HCT116 (cell line): ENCODE measurements at regions not wholly inside any gene's neighbourhood (a gene's known extent, or its start where the extent isn't known, plus 50 kb on each side); places are given as distances from the start of the nearest gene placed in this dataset.

ENCODE experiments used
- ATAC-seq: fragments of 200-7000 bp; cut with Tn5 transposase; 2 replicates; pipeline ENCODE4 v1.9.1; 2020; ENCODE audit warnings: mild to moderate bottlenecking, moderate library complexity
- BruUV-seq: library from RNA; stranded (reverse); fragments of 400-500 nt; replicated peaks from 2 replicates; lab custom pipeline; 2021; lab: Mats Ljungman, UMichigan
- CTCF ChIA-PET: fragments of 300-600 bp; sonication (Branson Sonifier 250); formaldehyde crosslinking; loops from one replicate; lab custom pipeline; 2021; ENCODE audit warnings: antibody characterized with exemption; lab: Charles Lee
- POLR2A ChIA-PET: fragments of 300-600, 350-600 bp; sonication (Branson Sonifier 250); formaldehyde crosslinking; loops from one replicate; lab custom pipeline; 2021; ENCODE audit warnings: antibody characterized with exemption; lab: Charles Lee
- RAD21 ChIA-PET, 2 experiments: fragments of 300-600 bp; sonication (Branson Sonifier 250); formaldehyde crosslinking; loops; one replicate each; lab custom pipeline; 2023; ENCODE audit warnings: low total read pairs in 2 of 2; ENCODE audit not compliant: uncharacterized antibody in 2 of 2, unreplicated experiment in 2 of 2, low non-redundant PET in 1 of 2; lab: Charles Lee
- DNase-seq: peaks from one replicate; pipeline ENCODE4 v3.0.0-alpha.2; 2010; ENCODE audit warnings: low read depth, low spot score
- H2AFZ ChIP-seq: fragments of 200-600 bp; shearing (Covaris generic), sonication (generic); 2 replicates; pipeline ENCODE4 v1.6.1; 2017; ENCODE audit warnings: low read depth, mixed run types, mixed read lengths, antibody characterized with exemption, low read length; ENCODE audit not compliant: poor library complexity, severe bottlenecking
- H3K27ac ChIP-seq: 2 replicates; pipeline ENCODE4 v1.5.1; 2012; ENCODE audit warnings: low read depth, low read length
- H3K27me3 ChIP-seq: fragments of 200-600 bp; sonication (generic); 2 replicates; pipeline ENCODE4 v1.6.1; 2016; ENCODE audit warnings: mixed run types, low read length, mixed read lengths; ENCODE audit not compliant: insufficient read depth
- H3K36me3 ChIP-seq, 2 experiments: fragments of 200-500 bp in 1 of 2; fragments of 200-600 bp in 1 of 2; sonication (Bioruptor generic) in 1 of 2; sonication (generic) in 1 of 2; 2 replicates each; pipeline versions ENCODE4 v1.5.1 to v1.6.1; 2014 to 2016; ENCODE audit warnings: low read length in 2 of 2, inconsistent platforms in 1 of 2, mixed read lengths in 1 of 2, mixed run types in 1 of 2; ENCODE audit not compliant: insufficient read depth in 2 of 2, control insufficient read depth in 1 of 2
- H3K4me1 ChIP-seq, 2 experiments: fragments of 200-600 bp in 1 of 2; sonication (generic) in 1 of 2; 2 replicates each; pipeline versions ENCODE4 v1.5.1 to v1.6.1; 2012 to 2017; ENCODE audit warnings: low read length in 2 of 2, inconsistent platforms in 1 of 2, mild to moderate bottlenecking in 1 of 2, mixed read lengths in 1 of 2, mixed run types in 1 of 2, moderate library complexity in 1 of 2; ENCODE audit not compliant: insufficient read depth in 2 of 2, control insufficient read depth in 1 of 2
- H3K4me2 ChIP-seq: fragments of 200-600 bp; sonication (generic); 2 replicates; pipeline ENCODE4 v1.6.1; 2017; ENCODE audit warnings: mixed run types, low read length, mixed read lengths
- H3K4me3 ChIP-seq, 2 experiments: fragments of 200-600 bp in 1 of 2; sonication (generic) in 1 of 2; replicated peaks in 1 of 2; 2 replicates each; pipeline ENCODE4 v1.5.1; 2011 to 2016; ENCODE audit warnings: low read length in 2 of 2, control low read depth in 1 of 2, low read depth in 1 of 2, mild to moderate bottlenecking in 1 of 2, mixed read lengths in 1 of 2, mixed run types in 1 of 2
- H3K79me2 ChIP-seq: fragments of 200-600 bp; sonication (generic); 2 replicates; pipeline ENCODE4 v1.6.1; 2017; ENCODE audit warnings: mild to moderate bottlenecking, mixed run types, low read length, moderate library complexity, mixed read lengths; ENCODE audit not compliant: insufficient read depth
- H3K9ac ChIP-seq: fragments of 200-600 bp; sonication (generic); 2 replicates; pipeline ENCODE4 v1.6.1; 2016; ENCODE audit warnings: low read length, mixed read lengths
- H3K9me2 ChIP-seq: fragments of 200-600 bp; sonication (generic), shearing (Covaris generic); 2 replicates; pipeline ENCODE4 v1.6.1; 2017; ENCODE audit warnings: mixed run types, mild to moderate bottlenecking, moderate library complexity; ENCODE audit not compliant: insufficient read depth
- H3K9me3 ChIP-seq, 2 experiments: fragments of 200-500 bp in 1 of 2; fragments of 200-600 bp in 1 of 2; sonication (Bioruptor generic) in 1 of 2; sonication (generic) in 1 of 2; 2 replicates each; pipeline ENCODE4 v1.6.1; 2014 to 2017; ENCODE audit warnings: low read length in 2 of 2, mixed read lengths in 2 of 2, inconsistent platforms in 1 of 2, low read depth in 1 of 2, mild to moderate bottlenecking in 1 of 2, mixed run types in 1 of 2, moderate library complexity in 1 of 2; ENCODE audit not compliant: control insufficient read depth in 1 of 2, insufficient read depth in 1 of 2
- H4K20me1 ChIP-seq: fragments of 200-600 bp; sonication (generic), shearing (Covaris generic); 2 replicates; pipeline ENCODE4 v1.6.1; 2017; ENCODE audit warnings: mixed run types, mild to moderate bottlenecking, moderate library complexity; ENCODE audit not compliant: insufficient read depth
- CBX3 ChIP-seq: IDR thresholded peaks from 2 replicates; pipeline ENCODE4 v1.6.1; 2012; ENCODE audit warnings: low read depth
- EZH2 ChIP-seq: fragments of 200-600 bp; sonication (generic); IDR thresholded peaks from 2 replicates; pipeline ENCODE4 v1.6.1; 2017; ENCODE audit warnings: antibody characterized with exemption, mixed run types
- MAX ChIP-seq: IDR thresholded peaks from 2 replicates; pipeline ENCODE4 v1.6.1; 2012
- POLR2AphosphoS5 ChIP-seq: IDR thresholded peaks from 2 replicates; pipeline ENCODE4 v1.6.1; 2011; ENCODE audit warnings: mild to moderate bottlenecking, low read depth, low read length, moderate library complexity
- RAD21 ChIP-seq: IDR thresholded peaks from 2 replicates; pipeline ENCODE4 v1.6.1; 2012; ENCODE audit warnings: low read depth, mild to moderate bottlenecking
- SIN3A ChIP-seq: IDR thresholded peaks from 2 replicates; pipeline ENCODE4 v1.6.1; 2012; ENCODE audit warnings: low read depth
- TCF7L2 ChIP-seq: IDR thresholded peaks from 2 replicates; pipeline ENCODE4 v1.7.0; 2011; ENCODE audit warnings: borderline replicate concordance, inconsistent platforms; ENCODE audit not compliant: insufficient read depth, insufficient read length; ENCODE audit errors: extremely low read depth
- intact Hi-C: fragments of 100-400 bp; cut with micrococcal nuclease; formaldehyde crosslinking; loops from 2 replicates; pipeline ENCODE4 v1.10.0; 2022
- TF ChIP-seq, protein P1 (sequence below): IDR thresholded peaks from 2 replicates; pipeline ENCODE4 v1.6.1; 2011; ENCODE audit warnings: mild to moderate bottlenecking, low read length, moderate library complexity; ENCODE audit not compliant: insufficient replicate concordance; ENCODE audit errors: extremely low read depth
- TF ChIP-seq, protein P2 (sequence below), 3 experiments: fragments of 200-600 bp in 1 of 3; sonication (generic) in 1 of 3; IDR thresholded peaks in 2 of 3; conservative IDR thresholded peaks in 1 of 3; 2 replicates each; pipeline ENCODE4 v1.5.1; 2012 to 2017; ENCODE audit warnings: low read depth in 2 of 3, low read length in 2 of 3, antibody characterized with exemption in 1 of 3, borderline replicate concordance in 1 of 3, control low read depth in 1 of 3, mild to moderate bottlenecking in 1 of 3, mixed read lengths in 1 of 3, mixed run types in 1 of 3, moderate library complexity in 1 of 3; ENCODE audit not compliant: insufficient read depth in 1 of 3

DNA sequence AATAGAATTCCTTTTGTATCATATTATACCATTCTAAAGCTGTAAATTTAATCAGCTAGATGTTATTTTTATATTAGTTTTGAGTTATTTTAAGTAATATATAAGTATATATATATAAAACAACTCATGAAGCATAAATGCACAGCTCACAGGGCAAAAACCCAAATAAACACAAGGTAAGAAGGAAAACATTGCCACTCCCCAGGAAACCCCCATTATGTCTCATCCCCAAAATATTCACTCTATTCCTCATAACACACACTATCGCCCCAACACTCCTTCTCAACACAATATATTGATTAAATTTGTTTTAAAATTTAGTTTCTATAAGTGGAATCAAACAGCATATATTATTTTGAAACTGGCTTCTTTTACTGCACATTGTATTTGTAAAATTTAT is 98.6 kb upstream of the FAM83B start (continued):
- TF ChIP-seq, protein P1, sequence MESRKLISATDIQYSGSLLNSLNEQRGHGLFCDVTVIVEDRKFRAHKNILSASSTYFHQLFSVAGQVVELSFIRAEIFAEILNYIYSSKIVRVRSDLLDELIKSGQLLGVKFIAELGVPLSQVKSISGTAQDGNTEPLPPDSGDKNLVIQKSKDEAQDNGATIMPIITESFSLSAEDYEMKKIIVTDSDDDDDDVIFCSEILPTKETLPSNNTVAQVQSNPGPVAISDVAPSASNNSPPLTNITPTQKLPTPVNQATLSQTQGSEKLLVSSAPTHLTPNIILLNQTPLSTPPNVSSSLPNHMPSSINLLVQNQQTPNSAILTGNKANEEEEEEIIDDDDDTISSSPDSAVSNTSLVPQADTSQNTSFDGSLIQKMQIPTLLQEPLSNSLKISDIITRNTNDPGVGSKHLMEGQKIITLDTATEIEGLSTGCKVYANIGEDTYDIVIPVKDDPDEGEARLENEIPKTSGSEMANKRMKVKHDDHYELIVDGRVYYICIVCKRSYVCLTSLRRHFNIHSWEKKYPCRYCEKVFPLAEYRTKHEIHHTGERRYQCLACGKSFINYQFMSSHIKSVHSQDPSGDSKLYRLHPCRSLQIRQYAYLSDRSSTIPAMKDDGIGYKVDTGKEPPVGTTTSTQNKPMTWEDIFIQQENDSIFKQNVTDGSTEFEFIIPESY = no peak
- TF ChIP-seq EZH2 (no peak), POLR2AphosphoS5 (no peak)

DNA sequence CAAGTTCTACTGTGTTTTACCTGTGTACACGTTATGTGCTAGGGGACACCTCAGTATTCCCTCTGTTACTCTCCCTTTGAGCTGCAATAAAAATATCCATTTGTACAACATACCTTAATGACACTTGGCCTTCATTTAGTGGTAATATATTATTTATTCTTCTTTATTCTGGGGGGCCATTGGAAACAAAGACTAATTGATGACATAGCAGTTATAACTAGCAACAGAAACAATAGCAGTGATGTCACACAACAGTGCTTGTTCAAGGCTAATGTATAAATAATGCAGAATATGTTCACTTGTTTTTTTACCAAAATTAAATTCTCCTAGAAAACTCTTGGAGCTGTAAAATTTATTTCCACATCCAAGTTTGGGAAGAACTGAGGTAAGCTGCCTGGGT is 92.2 kb upstream of the FAM83B start:
- no peak overlapping the region for H3K4me2 ChIP-seq
- CTCF ChIA-PET = no interaction called here
- no peak overlapping the region for H3K4me3 ChIP-seq
- H3K9me3 ChIP-seq = no peaks in the 10 kb centered on the region
- RAD21 ChIA-PET = no interaction called here
- H2AFZ ChIP-seq = no peak overlapping the region
- no peaks in the 10 kb centered on the region for H3K4me1 ChIP-seq
- H3K9me2 ChIP-seq = no peaks in the 10 kb centered on the region
- H3K9ac ChIP-seq = no peak overlapping the region
- POLR2A ChIA-PET = no interaction called here
- TF ChIP-seq TCF7L2 (no peak), MAX (no peak), RAD21 (no peak), CBX3 (no peak), SIN3A (no peak), POLR2AphosphoS5 (no peak)
- TF ChIP-seq, protein P2, sequence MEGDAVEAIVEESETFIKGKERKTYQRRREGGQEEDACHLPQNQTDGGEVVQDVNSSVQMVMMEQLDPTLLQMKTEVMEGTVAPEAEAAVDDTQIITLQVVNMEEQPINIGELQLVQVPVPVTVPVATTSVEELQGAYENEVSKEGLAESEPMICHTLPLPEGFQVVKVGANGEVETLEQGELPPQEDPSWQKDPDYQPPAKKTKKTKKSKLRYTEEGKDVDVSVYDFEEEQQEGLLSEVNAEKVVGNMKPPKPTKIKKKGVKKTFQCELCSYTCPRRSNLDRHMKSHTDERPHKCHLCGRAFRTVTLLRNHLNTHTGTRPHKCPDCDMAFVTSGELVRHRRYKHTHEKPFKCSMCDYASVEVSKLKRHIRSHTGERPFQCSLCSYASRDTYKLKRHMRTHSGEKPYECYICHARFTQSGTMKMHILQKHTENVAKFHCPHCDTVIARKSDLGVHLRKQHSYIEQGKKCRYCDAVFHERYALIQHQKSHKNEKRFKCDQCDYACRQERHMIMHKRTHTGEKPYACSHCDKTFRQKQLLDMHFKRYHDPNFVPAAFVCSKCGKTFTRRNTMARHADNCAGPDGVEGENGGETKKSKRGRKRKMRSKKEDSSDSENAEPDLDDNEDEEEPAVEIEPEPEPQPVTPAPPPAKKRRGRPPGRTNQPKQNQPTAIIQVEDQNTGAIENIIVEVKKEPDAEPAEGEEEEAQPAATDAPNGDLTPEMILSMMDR (IDR thresholded peaks at IDR 0.05 in 2 of 3, conservative IDR thresholded peaks at IDR 0.05 in 1 of 3; ENCODE audit: borderline replicate concordance in 1 of 3, insufficient read depth in 1 of 3, low read depth in 2 of 3, low read length in 2 of 3) = no peak
- H3K36me3 ChIP-seq = no peaks in the 10 kb centered on the region
- no peaks in the 10 kb centered on the region for H4K20me1 ChIP-seq
- no TSS peak for BruUV-seq
- DNase-seq = no peak
- ATAC-seq = no peak
- intact Hi-C loops = no loop called here
- H3K27ac ChIP-seq = no peak overlapping the region
- H3K79me2 ChIP-seq = no peaks in the 10 kb centered on the region
- no peaks in the 10 kb centered on the region for H3K27me3 ChIP-seq
